Neuronal stem cell (in vitro differentiated cells): ENCODE measurements at regions not wholly inside any gene's neighbourhood (a gene's known extent, or its start where the extent isn't known, plus 50 kb on each side); places are given as distances from the start of the nearest gene placed in this dataset.
A peak's percentile ranks its signal among the peaks of the same experiment; 100 is the strongest.
"Not testable (repeated sequence)": the region's sequence is repeated elsewhere in the genome, so short reads cannot be mapped to it uniquely, and the experiment has no call there.

ENCODE experiments used
- DNase-seq: peaks from one replicate; pipeline ENCODE4 v3.0.0-alpha.2; 2013; ENCODE audit warnings: low spot score
- H2AFZ ChIP-seq: one replicate; pipeline ENCODE4 v1.6.1; 2013; ENCODE audit warnings: mild to moderate bottlenecking, low read length, inconsistent platforms
- H2AK5ac ChIP-seq: 2 replicates; pipeline ENCODE4 v1.6.1; 2013; ENCODE audit warnings: low read depth, mild to moderate bottlenecking, inconsistent platforms, low read length, moderate library complexity, mixed read lengths
- H2BK120ac ChIP-seq: 2 replicates; pipeline ENCODE4 v1.6.1; 2013; ENCODE audit warnings: low read depth, mild to moderate bottlenecking, inconsistent platforms, low read length, moderate library complexity, mixed read lengths
- H2BK12ac ChIP-seq: one replicate; pipeline ENCODE4 v1.6.1; 2013; ENCODE audit warnings: low read length, inconsistent platforms
- H2BK15ac ChIP-seq: 2 replicates; pipeline ENCODE4 v1.6.1; 2013; ENCODE audit warnings: mild to moderate bottlenecking, low read length, inconsistent platforms, mixed read lengths
- H2BK5ac ChIP-seq: one replicate; pipeline ENCODE4 v1.6.1; 2013; ENCODE audit warnings: inconsistent platforms, mild to moderate bottlenecking, low read length, moderate library complexity
- H3K14ac ChIP-seq: one replicate; pipeline ENCODE4 v1.6.1; 2013; ENCODE audit warnings: low read length, inconsistent platforms
- H3K18ac ChIP-seq: 2 replicates; pipeline ENCODE4 v1.6.1; 2013; ENCODE audit warnings: low read length, inconsistent platforms
- H3K23ac ChIP-seq: 2 replicates; pipeline ENCODE4 v1.6.1; 2013; ENCODE audit warnings: low read depth, mild to moderate bottlenecking, mixed read lengths, low read length, inconsistent platforms; ENCODE audit not compliant: poor library complexity
- H3K27ac ChIP-seq: replicated peaks from 3 replicates; pipeline ENCODE4 v1.5.1; 2013; ENCODE audit warnings: low read length, inconsistent platforms
- H3K27me3 ChIP-seq, 3 experiments: 2 replicates each; pipeline ENCODE4 v1.6.1; 2013; ENCODE audit warnings: low read length in 3 of 3, mild to moderate bottlenecking in 2 of 3, inconsistent platforms in 1 of 3, low read depth in 1 of 3, mixed read lengths in 1 of 3, moderate library complexity in 1 of 3; ENCODE audit not compliant: control insufficient read depth in 3 of 3, insufficient read depth in 3 of 3
- H3K36me3 ChIP-seq, 2 donors: replicated peaks in 1 of 2; 2 replicates each; pipeline ENCODE4 v1.6.1; 2013; ENCODE audit warnings: low read length in 2 of 2; ENCODE audit not compliant: control insufficient read depth in 2 of 2, insufficient read depth in 2 of 2
- H3K4ac ChIP-seq: 2 replicates; pipeline ENCODE4 v1.6.1; 2013; ENCODE audit warnings: inconsistent platforms, mild to moderate bottlenecking, low read length, moderate library complexity
- H3K4me1 ChIP-seq, 2 donors: 1 replicate in 1 of 2; 2 replicates in 1 of 2; pipeline ENCODE4 v1.6.1; 2013; ENCODE audit warnings: low read length in 2 of 2, low read depth in 1 of 2; ENCODE audit not compliant: control insufficient read depth in 2 of 2, insufficient read depth in 1 of 2
- H3K4me2 ChIP-seq: one replicate; pipeline ENCODE4 v1.6.1; 2013; ENCODE audit warnings: mild to moderate bottlenecking, low read length, inconsistent platforms; ENCODE audit not compliant: insufficient read depth, poor library complexity, severe bottlenecking
- H3K4me3 ChIP-seq, 2 donors: 2 replicates each; pipeline ENCODE4 v1.5.1; 2013; ENCODE audit warnings: low read length in 2 of 2, mild to moderate bottlenecking in 2 of 2, inconsistent platforms in 1 of 2, moderate library complexity in 1 of 2
- H3K79me1 ChIP-seq: one replicate; pipeline ENCODE4 v1.6.1; 2013; ENCODE audit warnings: low read depth, mild to moderate bottlenecking, inconsistent platforms, low read length, moderate library complexity
- H3K9ac ChIP-seq: one replicate; pipeline ENCODE4 v1.6.1; 2013; ENCODE audit warnings: mild to moderate bottlenecking, low read depth, low read length, inconsistent platforms; ENCODE audit not compliant: poor library complexity
- H3K9me3 ChIP-seq, 2 donors: replicated peaks in 1 of 2; 2 replicates each; pipeline versions ENCODE3 to v1.6.1; 2013; ENCODE audit warnings: low read length in 2 of 2, mild to moderate bottlenecking in 2 of 2, inconsistent platforms in 1 of 2, low read depth in 1 of 2, mixed read lengths in 1 of 2, moderate library complexity in 1 of 2; ENCODE audit not compliant: control insufficient read depth in 2 of 2, insufficient read depth in 1 of 2
- H4K8ac ChIP-seq: one replicate; pipeline ENCODE4 v1.6.1; 2013; ENCODE audit warnings: low read depth, mild to moderate bottlenecking, inconsistent platforms, low read length, moderate library complexity
- H4K91ac ChIP-seq: one replicate; pipeline ENCODE4 v1.6.1; 2013; ENCODE audit warnings: low read length, low read depth, mild to moderate bottlenecking, inconsistent platforms; ENCODE audit not compliant: poor library complexity
- WGBS, 2 donors: extraction: QIAGEN DNeasy Blood & Tissue Kit; methylation state at CpG; one replicate each; pipeline ENCODE4 v1.1.7; 2013; ENCODE audit warnings: missing lambda C conversion rate in 2 of 2, mixed read lengths in 1 of 2; ENCODE audit not compliant: insufficient read length in 2 of 2, insufficient replicate concordance in 1 of 2; ENCODE audit errors: extremely low coverage in 2 of 2; 5-methylcytosine and 5-hydroxymethylcytosine counted together

DNA sequence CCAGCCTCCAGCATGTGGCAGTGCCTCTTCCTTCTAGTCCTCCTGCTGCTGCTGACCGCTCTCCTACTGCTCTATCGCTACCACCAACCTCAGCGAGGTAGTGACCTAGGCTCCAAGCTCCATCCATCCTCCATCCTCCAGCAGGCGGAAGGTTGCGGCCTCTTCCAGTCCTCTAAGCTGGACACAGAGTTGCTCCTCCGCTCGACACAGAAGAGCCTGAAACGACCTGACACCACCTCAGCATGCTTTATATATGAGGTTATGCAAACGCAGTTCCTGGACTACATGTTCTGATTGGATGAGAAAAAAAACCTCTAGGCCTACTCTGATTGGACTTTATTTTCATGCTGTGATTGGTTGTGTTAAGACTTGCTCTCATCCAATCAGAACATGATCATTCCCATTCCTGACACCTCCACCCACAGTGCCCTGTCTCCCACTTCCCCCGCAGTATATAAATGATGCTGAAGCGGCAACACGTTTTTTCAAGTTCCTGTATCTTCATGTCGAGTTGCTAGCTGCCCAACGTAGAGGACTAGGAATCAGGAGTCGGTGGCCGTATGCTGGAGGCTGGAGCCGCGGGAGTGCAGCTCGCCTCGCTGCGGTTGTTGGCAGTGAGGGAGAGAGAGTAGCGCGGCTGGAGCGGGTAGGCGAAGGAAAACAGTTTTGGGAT is 398.1 kb downstream of the KCNJ18 start:
- Histone ChIP-seq H3K27me3 (no peaks in the 10 kb centered on the region), H3K4me2 (no peak overlapping the region), H2BK15ac (no peak overlapping the region), H3K36me3 (no peaks in the 10 kb centered on the region), H3K14ac (no peak overlapping the region), H4K91ac (no peak overlapping the region), H3K9ac (no peak overlapping the region), H2BK120ac (no peak overlapping the region), H3K27ac (no peak overlapping the region), H3K23ac (no peak overlapping the region), H3K79me1 (no peaks in the 10 kb centered on the region), H3K4me3 (no peak overlapping the region), H2AK5ac (no peak overlapping the region), H2BK12ac (no peak overlapping the region), H3K4me1 (no peaks in the 10 kb centered on the region), H2AFZ (no peak overlapping the region), H4K8ac (no peak overlapping the region), H3K9me3 (no peaks in the 10 kb centered on the region), H3K4ac (no peak overlapping the region), H2BK5ac (no peak overlapping the region), H3K18ac (no peak overlapping the region)
- no peak for DNase-seq
- no CpG with 5 or more reads among the region's 25 CpGs for WGBS, 2 donors

GRCh38 chr17:22091041-22091679 is 398.8 kb downstream of the KCNJ18 start:
- H3K9me3 ChIP-seq, H2BK12ac ChIP-seq, H3K4me1 ChIP-seq, H2AFZ ChIP-seq, H2BK5ac ChIP-seq, H3K27me3 ChIP-seq, H3K4ac ChIP-seq, H2BK120ac ChIP-seq, H4K91ac ChIP-seq, H3K18ac ChIP-seq, H2AK5ac ChIP-seq, H3K79me1 ChIP-seq, H4K8ac ChIP-seq, H3K23ac ChIP-seq, H2BK15ac ChIP-seq, H3K9ac ChIP-seq, DNase-seq, H3K27ac ChIP-seq, H3K36me3 ChIP-seq, H3K14ac ChIP-seq: not testable (repeated sequence)
- H3K4me2 ChIP-seq = peak overlapping the region; percentile 33
- peak overlapping the region; percentile 45 to 74 for H3K4me3 ChIP-seq
- 92% methylated on average over 3 of the region's 11 CpGs; no CpG with 5 or more reads in 1 of the 2 donors for WGBS, 2 donors

DNA sequence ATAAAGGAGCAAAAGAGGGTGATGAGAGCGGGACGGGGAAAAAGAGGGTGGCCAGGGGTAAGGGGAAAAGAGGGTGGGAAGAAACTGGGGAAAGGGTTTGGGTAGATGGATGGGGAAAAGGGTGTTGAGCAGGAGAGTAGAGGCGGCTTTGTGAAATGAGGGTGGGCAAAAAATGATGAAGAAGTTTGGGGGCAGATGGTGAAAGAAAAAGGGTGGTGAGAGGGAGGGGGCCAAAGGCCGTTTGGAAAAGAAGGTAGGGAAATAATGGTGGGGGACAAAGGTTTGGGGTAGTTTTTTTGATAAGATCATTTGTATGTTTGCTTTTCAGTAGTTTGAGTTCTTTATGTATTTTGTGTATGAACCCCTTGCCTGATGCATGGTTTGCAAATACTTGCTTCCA is 399.5 kb downstream of the KCNJ18 start:
- not testable (repeated sequence) for H3K4me1 ChIP-seq, H3K36me3 ChIP-seq, H3K27me3 ChIP-seq, H3K9ac ChIP-seq, H4K91ac ChIP-seq, H3K4ac ChIP-seq, H4K8ac ChIP-seq, H2BK15ac ChIP-seq, H3K4me2 ChIP-seq, H2AK5ac ChIP-seq, H3K9me3 ChIP-seq, H2BK5ac ChIP-seq, DNase-seq, H3K79me1 ChIP-seq, H2AFZ ChIP-seq, H3K23ac ChIP-seq, H2BK12ac ChIP-seq, H2BK120ac ChIP-seq, H3K18ac ChIP-seq, H3K4me3 ChIP-seq, H3K14ac ChIP-seq, H3K27ac ChIP-seq
- WGBS, 2 donors = no CpG with 5 or more reads among the region's 4 CpGs

DNA sequence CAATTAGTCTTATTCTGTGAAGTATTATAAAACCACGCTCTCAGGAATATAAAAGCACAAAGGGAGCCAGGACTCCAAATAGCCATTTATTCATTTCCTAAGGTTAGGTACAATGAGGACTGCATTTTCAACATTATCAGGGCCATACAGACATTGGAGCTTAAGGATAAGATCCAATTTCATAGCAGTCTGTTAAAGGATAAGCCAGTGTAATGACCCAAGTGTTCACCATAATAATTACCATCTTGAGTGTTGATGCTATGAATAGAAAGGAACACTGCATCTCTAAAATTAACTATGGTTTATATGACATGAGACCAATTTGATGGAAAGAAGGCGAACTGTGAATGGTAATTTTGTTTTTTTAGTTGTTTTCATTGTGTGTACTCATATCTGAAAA is 403.1 kb downstream of the KCNJ18 start:
- H3K14ac ChIP-seq, H4K91ac ChIP-seq, H2BK120ac ChIP-seq, H3K23ac ChIP-seq, H3K9me3 ChIP-seq, H3K18ac ChIP-seq, H3K27me3 ChIP-seq, H2AK5ac ChIP-seq, H2BK15ac ChIP-seq, DNase-seq, H3K79me1 ChIP-seq, H4K8ac ChIP-seq, H3K4me1 ChIP-seq, H3K27ac ChIP-seq, H3K4me2 ChIP-seq, H2BK5ac ChIP-seq, H3K36me3 ChIP-seq, H2AFZ ChIP-seq, H3K9ac ChIP-seq, H3K4me3 ChIP-seq, H2BK12ac ChIP-seq, H3K4ac ChIP-seq: not testable (repeated sequence)
- WGBS, 2 donors = no CpG with 5 or more reads among the region's 2 CpGs
